ENCODE measurements at regions not wholly inside any gene's neighbourhood (a gene's known extent, or its start where the extent isn't known, plus 50 kb on each side); places are given as distances from the start of the nearest gene placed in this dataset.
"Not testable (repeated sequence)": the region's sequence is repeated elsewhere in the genome, so short reads cannot be mapped to it uniquely, and the experiment has no call there.

DNA sequence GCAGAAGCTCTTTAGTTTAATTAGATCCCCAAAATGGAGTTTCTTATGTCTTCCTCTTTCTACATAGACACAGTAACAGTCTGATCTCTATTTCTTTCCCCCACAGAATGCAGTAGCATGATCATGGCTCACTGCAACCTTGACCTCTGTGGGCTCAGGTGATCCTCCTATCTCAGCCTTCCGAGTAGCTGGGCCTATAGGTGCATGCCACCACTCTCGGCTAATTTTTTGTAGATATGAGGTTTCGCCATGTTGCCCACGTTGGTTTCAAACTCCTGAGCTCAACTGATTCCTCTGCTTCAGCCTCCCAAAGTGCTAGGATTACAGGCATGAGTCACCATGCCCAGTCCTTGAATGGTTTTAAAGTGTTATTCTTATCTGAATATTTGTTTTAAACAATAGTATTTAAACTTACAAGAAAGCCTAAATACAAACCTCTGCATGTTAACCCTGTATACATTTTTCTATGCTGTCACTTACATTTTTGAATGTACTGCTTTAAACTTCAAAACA, 120.6 kb downstream of the GOSR1 start:
- no peaks in the 10 kb centered on the region for H3K9me3 ChIP-seq (ENCODE audit: control insufficient read depth, insufficient read depth, low read length)
- H3K4me1 ChIP-seq (ENCODE audit: control insufficient read depth, insufficient read depth, low read length) = no peaks in the 10 kb centered on the region
- no peak overlapping the region for H3K9ac ChIP-seq (ENCODE audit: low read depth, low read length)
- no peaks in the 10 kb centered on the region for H3K36me3 ChIP-seq (ENCODE audit: control insufficient read depth, insufficient read depth, low read length)
- no peaks in the 10 kb centered on the region for H3K27me3 ChIP-seq (ENCODE audit: control insufficient read depth, insufficient read depth, low read length)
- no peak overlapping the region for H3K4me3 ChIP-seq (ENCODE audit: low read depth, low read length)

DNA sequence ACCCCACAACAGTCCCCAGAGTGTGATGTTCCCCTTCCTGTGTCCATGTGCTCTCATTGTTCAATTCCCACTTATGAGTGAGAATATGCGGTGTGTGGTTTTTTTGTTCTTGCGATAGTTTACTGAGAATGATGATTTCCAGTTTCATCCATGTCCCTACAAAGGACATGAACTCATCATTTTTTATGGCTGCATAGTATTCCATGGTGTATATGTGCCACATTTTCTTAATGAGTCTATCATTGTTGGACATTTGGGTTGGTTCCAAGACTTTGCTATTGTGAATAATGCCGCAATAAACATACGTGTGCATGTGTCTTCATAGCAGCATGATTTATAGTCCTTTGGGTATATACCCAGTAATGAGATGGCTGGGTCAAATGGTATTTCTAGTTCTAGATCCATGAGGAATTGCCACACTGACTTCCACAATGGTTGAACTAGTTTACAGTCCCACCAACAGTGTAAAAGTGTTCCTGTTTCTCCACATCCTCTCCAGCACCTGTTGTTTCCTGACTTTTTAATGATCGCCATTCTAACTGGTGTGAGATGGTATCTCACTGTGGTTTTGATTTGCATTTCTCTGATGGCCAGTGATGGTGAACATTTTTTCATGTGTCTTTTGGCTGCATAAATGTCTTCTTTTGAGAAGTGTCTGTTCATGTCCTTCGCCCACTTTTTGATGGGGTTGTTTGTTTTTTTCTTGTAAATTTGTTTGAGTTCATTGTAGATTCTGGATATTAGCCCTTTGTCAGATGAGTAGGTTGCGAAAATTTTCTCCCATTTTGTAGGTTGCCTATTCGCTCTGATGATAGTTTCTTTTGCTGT, 120.0 kb downstream of the GOSR1 start:
- not testable (repeated sequence) for H3K27me3 ChIP-seq (ENCODE audit: control insufficient read depth, insufficient read depth, low read length); H3K36me3 ChIP-seq (ENCODE audit: control insufficient read depth, insufficient read depth, low read length); H3K9ac ChIP-seq (ENCODE audit: low read depth, low read length); H3K4me1 ChIP-seq (ENCODE audit: control insufficient read depth, insufficient read depth, low read length); H3K9me3 ChIP-seq (ENCODE audit: control insufficient read depth, insufficient read depth, low read length); H3K4me3 ChIP-seq (ENCODE audit: low read depth, low read length)

DNA sequence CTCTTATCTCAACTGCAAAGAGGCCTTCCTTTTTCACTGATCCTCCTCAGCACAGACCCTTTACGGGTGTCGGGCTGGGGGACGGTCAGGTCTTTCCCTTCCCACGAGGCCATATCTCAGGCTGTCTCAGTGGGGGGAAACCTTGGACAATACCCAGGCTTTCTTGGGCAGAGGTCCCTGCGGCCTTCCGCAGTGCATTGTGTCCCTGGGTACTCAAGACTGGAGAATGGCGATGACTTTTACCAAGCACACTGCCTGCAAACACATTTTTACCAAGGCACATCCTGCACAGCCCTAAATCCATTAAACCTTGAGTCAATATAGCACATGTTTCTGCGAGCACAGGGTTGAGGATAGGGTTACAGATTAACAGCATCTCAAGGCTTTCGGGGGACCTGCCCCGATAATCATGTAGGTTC, 117.8 kb downstream of the GOSR1 start:
- H3K36me3 ChIP-seq (ENCODE audit: control insufficient read depth, insufficient read depth, low read length); H3K4me3 ChIP-seq (ENCODE audit: low read depth, low read length); H3K9me3 ChIP-seq (ENCODE audit: control insufficient read depth, insufficient read depth, low read length); H3K4me1 ChIP-seq (ENCODE audit: control insufficient read depth, insufficient read depth, low read length); H3K9ac ChIP-seq (ENCODE audit: low read depth, low read length); H3K27me3 ChIP-seq (ENCODE audit: control insufficient read depth, insufficient read depth, low read length): not testable (repeated sequence)

DNA sequence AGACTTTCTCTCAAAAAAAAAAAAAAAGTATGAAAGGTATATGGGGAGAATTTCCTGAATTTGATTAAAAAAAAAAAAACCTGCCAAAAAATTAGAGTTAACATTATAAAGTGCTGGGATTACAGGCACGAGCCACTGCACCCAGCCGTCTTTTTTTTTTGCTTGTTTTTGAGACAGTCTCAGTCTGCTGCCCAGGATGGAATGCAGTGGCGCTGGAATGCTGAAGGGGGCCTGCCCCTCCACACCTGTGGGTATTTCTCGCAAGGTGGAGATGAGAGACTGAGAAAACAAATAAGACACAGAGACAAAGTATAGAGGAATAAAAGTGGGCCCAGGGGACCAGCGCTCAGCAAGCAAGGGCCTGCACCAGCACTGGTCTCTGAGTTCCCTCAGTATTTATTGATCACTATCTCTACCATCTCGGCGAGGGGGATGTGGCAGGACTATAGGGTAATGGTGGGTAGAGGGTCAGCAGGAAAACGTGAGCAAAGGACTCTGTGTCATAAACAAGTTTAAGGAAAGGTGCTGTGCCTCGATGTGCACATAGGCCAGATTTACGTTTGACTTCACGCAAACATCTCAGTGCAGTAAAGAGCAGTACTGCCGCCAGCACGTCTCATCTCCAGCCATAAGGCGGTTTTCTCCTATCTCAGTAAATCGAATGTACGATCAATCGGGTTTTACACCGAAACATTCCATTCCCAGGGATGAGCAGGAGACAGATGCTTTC, 117.2 kb downstream of the GOSR1 start:
- Histone ChIP-seq H3K9ac (ENCODE audit: low read depth, low read length) (no peak overlapping the region), H3K9me3 (ENCODE audit: control insufficient read depth, insufficient read depth, low read length) (no peaks in the 10 kb centered on the region), H3K4me1 (ENCODE audit: control insufficient read depth, insufficient read depth, low read length) (no peaks in the 10 kb centered on the region), H3K27me3 (ENCODE audit: control insufficient read depth, insufficient read depth, low read length) (no peaks in the 10 kb centered on the region), H3K4me3 (ENCODE audit: low read depth, low read length) (no peak overlapping the region), H3K36me3 (ENCODE audit: control insufficient read depth, insufficient read depth, low read length) (no peaks in the 10 kb centered on the region)

DNA sequence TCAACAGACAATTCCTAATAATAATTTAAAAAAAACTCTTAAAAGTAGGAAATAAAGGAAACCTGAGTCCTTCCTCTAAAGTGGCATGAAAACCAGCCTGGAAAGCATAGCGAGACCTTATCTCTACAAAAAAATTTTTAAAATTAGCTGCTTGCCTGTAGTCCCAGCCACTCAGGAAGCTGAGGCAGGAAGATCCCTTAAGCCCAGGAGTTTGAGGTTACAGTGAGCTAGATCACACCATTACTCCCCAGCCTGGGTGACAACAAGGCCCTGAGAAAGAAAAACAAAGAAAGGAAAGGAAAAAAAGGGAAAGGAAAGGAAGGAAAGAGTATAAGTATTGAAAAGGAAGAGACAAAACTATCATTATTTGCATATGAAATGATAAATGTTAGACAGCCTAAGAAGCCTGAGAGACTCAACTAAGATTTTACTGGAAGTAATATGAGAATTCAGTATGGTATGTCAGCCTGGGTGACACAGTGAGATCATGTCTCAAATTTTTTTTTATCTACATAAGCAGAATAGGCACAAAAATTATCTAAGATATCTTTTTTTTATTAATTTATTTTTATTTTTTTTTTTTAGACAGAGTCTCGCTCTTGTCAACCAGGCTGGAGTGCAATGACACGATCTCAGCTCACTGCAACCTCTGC, 113.0 kb downstream of the GOSR1 start:
- H3K9ac ChIP-seq (ENCODE audit: low read depth, low read length) = no peak overlapping the region
- no peaks in the 10 kb centered on the region for H3K9me3 ChIP-seq (ENCODE audit: control insufficient read depth, insufficient read depth, low read length)
- no peaks in the 10 kb centered on the region for H3K4me1 ChIP-seq (ENCODE audit: control insufficient read depth, insufficient read depth, low read length)
- no peaks in the 10 kb centered on the region for H3K27me3 ChIP-seq (ENCODE audit: control insufficient read depth, insufficient read depth, low read length)
- H3K36me3 ChIP-seq (ENCODE audit: control insufficient read depth, insufficient read depth, low read length) = no peaks in the 10 kb centered on the region
- no peak overlapping the region for H3K4me3 ChIP-seq (ENCODE audit: low read depth, low read length)

DNA sequence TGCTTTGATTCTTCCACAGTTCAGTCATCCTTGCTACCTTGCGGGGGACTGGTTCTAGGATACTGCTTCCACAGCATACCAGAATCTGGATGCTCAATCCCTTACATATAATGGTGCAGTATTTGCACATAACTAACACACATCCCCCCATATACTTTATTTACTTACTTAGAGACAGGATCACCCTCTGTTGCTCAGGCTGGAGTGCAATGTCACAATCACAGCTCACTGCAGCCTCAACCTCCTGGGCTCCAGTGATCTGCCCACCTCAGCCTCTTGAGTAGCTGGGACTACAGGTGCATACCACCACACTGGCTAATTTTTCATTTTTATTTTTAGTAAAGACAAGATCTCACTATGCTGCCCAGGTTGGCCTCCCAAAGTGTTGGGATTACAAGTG, 112.2 kb downstream of the GOSR1 start:
- Histone ChIP-seq H3K36me3 (ENCODE audit: control insufficient read depth, insufficient read depth, low read length) (no peaks in the 10 kb centered on the region), H3K9me3 (ENCODE audit: control insufficient read depth, insufficient read depth, low read length) (no peaks in the 10 kb centered on the region), H3K4me1 (ENCODE audit: control insufficient read depth, insufficient read depth, low read length) (no peaks in the 10 kb centered on the region), H3K27me3 (ENCODE audit: control insufficient read depth, insufficient read depth, low read length) (no peaks in the 10 kb centered on the region), H3K9ac (ENCODE audit: low read depth, low read length) (no peak overlapping the region), H3K4me3 (ENCODE audit: low read depth, low read length) (no peak overlapping the region)

DNA sequence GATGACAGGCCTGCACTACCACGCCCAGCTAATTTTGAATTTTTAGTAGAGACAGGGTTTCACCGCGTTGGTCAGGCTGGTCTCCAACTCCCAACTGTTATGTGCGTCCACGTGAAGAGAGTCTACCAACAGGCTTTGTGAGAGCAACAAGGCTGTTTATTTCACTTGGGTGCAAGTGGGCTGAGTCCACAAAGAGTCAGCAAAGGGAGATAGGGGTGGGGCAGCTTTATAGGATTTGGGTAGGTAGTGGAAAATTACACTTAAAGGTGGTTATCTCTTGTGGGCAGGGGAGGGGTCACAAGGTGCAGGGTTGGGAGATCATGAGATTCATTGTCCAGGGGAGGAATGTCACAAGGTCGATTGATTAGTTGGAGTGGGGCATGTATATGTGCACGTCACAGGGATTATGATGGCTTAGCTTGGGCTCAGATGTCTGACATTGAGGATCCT, 111.6 kb downstream of the GOSR1 start:
- no peaks in the 10 kb centered on the region for H3K9me3 ChIP-seq (ENCODE audit: control insufficient read depth, insufficient read depth, low read length)
- H3K4me3 ChIP-seq (ENCODE audit: low read depth, low read length) = no peak overlapping the region
- no peaks in the 10 kb centered on the region for H3K36me3 ChIP-seq (ENCODE audit: control insufficient read depth, insufficient read depth, low read length)
- H3K9ac ChIP-seq (ENCODE audit: low read depth, low read length) = no peak overlapping the region
- no peaks in the 10 kb centered on the region for H3K4me1 ChIP-seq (ENCODE audit: control insufficient read depth, insufficient read depth, low read length)
- no peaks in the 10 kb centered on the region for H3K27me3 ChIP-seq (ENCODE audit: control insufficient read depth, insufficient read depth, low read length)

DNA sequence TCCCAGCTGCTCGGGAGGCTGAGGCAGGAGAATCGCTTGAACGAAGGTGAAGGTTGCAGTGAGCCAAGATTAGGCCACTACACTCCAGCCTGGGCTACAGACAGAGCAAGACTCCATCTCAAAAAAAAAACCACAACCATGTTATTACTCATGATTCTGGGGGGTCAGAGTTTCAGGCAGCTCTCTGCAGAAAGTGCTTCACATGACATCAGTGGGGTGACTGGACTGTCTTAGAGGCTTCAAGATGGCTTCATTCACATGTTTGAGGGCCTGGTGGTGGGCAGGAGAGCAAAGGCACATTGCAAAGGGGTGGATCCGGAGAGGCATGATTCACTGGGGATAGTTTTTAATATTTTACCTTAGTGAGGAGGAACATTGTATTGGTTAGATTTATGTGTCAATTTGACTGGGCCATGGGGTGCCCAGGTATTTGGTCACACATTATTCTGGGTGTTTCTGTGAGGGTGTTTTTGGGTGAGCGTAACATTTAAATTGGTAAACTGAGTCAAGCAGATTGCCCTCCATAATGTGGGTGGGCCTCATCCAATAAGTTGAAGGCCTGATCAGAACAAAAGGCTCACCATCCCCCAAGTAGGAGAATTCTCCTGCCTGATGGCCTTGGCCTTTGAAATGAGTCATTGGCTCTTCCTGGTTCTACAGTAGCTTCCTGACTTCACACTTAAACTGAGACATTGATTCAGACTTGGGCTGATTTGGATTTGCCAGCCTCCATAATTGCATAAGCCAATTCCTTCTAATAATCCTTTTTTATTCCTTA, 109.8 kb downstream of the GOSR1 start:
- Histone ChIP-seq H3K4me1 (ENCODE audit: control insufficient read depth, insufficient read depth, low read length) (no peaks in the 10 kb centered on the region), H3K4me3 (ENCODE audit: low read depth, low read length) (no peak overlapping the region), H3K36me3 (ENCODE audit: control insufficient read depth, insufficient read depth, low read length) (no peaks in the 10 kb centered on the region), H3K9me3 (ENCODE audit: control insufficient read depth, insufficient read depth, low read length) (no peaks in the 10 kb centered on the region), H3K9ac (ENCODE audit: low read depth, low read length) (no peak overlapping the region), H3K27me3 (ENCODE audit: control insufficient read depth, insufficient read depth, low read length) (no peaks in the 10 kb centered on the region)

DNA sequence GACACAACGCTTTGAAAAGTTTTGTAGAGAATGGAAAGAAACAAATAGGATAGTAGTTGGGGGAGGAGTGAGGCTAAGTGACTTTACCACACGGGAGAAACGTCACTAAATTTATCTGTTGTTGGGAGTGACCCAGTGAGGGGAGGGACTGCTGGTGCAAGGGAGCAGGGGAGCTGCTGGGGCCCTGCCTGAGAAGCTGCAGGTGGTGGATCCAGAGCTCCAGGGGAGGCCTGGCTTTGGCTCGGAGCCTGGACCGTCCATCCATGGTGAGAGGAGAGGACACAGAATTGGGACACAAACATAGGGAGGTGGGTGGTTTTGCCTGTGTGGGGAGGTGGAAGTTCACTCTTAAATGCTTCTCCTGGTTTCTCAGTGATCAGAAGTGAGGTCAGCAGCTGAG, 107.6 kb downstream of the GOSR1 start:
- H3K9ac ChIP-seq (ENCODE audit: low read depth, low read length) = no peak overlapping the region
- H3K9me3 ChIP-seq (ENCODE audit: control insufficient read depth, insufficient read depth, low read length) = no peaks in the 10 kb centered on the region
- H3K27me3 ChIP-seq (ENCODE audit: control insufficient read depth, insufficient read depth, low read length) = no peaks in the 10 kb centered on the region
- H3K4me1 ChIP-seq (ENCODE audit: control insufficient read depth, insufficient read depth, low read length) = no peaks in the 10 kb centered on the region
- H3K4me3 ChIP-seq (ENCODE audit: low read depth, low read length) = no peak overlapping the region
- H3K36me3 ChIP-seq (ENCODE audit: control insufficient read depth, insufficient read depth, low read length) = no peaks in the 10 kb centered on the region

DNA sequence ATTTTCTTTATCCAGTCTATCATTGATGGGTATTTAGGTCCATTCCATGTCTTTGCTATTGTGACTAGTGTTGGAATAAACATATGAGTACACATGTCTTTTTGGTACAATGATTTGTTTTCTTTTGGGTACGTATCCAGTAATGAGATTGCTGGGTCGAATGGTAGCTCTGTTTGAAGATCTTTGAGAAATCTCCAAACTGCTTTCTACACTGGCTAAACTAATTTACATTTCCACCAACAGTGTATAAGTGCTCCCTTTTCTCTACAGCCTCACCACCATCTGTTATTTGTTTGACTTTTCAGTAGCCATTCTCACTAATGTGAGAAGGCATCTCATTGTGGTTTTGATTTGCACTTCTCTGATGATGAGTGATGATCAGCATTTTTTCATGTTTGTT, 103.7 kb downstream of the GOSR1 start:
- no peaks in the 10 kb centered on the region for H3K36me3 ChIP-seq (ENCODE audit: control insufficient read depth, insufficient read depth, low read length)
- no peak overlapping the region for H3K4me3 ChIP-seq (ENCODE audit: low read depth, low read length)
- no peaks in the 10 kb centered on the region for H3K27me3 ChIP-seq (ENCODE audit: control insufficient read depth, insufficient read depth, low read length)
- H3K4me1 ChIP-seq (ENCODE audit: control insufficient read depth, insufficient read depth, low read length) = no peaks in the 10 kb centered on the region
- no peak overlapping the region for H3K9ac ChIP-seq (ENCODE audit: low read depth, low read length)
- H3K9me3 ChIP-seq (ENCODE audit: control insufficient read depth, insufficient read depth, low read length) = no peaks in the 10 kb centered on the region

DNA sequence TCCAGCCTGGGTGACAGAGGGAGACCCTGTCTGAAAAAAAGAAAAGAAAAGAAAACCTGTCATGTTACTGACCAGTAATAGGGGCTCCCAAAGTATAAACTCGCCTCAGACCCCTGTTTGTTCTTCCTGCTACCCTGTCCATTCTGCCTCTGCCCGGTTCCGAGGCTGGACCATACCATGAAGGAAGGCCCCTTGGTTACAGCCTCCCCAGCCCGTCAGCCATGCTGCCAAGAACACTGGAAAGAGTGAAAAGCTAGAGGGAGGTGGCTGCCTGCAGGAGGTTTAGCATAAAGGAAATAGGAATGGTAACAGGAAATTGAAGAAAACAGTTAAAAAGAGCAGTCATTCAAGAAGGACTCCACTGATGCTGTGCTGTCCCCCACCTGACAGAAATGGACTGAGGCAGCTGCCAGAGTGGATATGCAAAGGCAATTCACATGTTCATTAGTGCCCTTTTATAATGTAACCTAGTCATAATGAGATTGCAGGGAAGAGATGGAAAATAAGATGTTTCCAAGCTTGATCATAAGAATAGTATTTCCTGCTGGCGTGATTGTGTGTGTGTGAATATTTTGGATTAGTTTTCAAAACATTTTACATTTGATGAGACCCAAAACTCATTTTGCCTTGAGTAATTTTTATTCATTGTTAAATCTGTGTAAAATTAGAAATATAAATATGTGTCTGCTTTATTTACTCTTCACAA, 102.6 kb downstream of the GOSR1 start:
- no peaks in the 10 kb centered on the region for H3K36me3 ChIP-seq (ENCODE audit: control insufficient read depth, insufficient read depth, low read length)
- no peak overlapping the region for H3K4me3 ChIP-seq (ENCODE audit: low read depth, low read length)
- H3K27me3 ChIP-seq (ENCODE audit: control insufficient read depth, insufficient read depth, low read length) = no peaks in the 10 kb centered on the region
- H3K4me1 ChIP-seq (ENCODE audit: control insufficient read depth, insufficient read depth, low read length) = no peaks in the 10 kb centered on the region
- no peaks in the 10 kb centered on the region for H3K9me3 ChIP-seq (ENCODE audit: control insufficient read depth, insufficient read depth, low read length)
- no peak overlapping the region for H3K9ac ChIP-seq (ENCODE audit: low read depth, low read length)

All from iPS-15b (cell line).